Natural killer cell (primary cell): ENCODE measurements at regions not wholly inside any gene's neighbourhood (a gene's known extent, or its start where the extent isn't known, plus 50 kb on each side); places are given as distances from the start of the nearest gene placed in this dataset.
A peak's percentile ranks its signal among the peaks of the same experiment; 100 is the strongest.

Experiments used
- ATAC-seq, 3 donors: fragments of 150-1000 bp in 2 of 3; fragments of 200-7000 bp in 1 of 3; cut with Tn5 transposase; 1 replicate in 1 of 3; 2 replicates in 2 of 3; pipeline ENCODE4 v1.10.0; 2021; ENCODE audit warnings: mild to moderate bottlenecking in 2 of 3, moderate library complexity in 2 of 3
- DNase-seq, 2 donors: peaks; one replicate each; pipeline versions ENCODE4 v3.0.0 to v3.0.0-alpha.2; 2013 to 2021; ENCODE audit warnings: mixed read lengths in 1 of 2
- H3K27ac ChIP-seq: one replicate; pipeline ENCODE4 v1.5.1; 2013; ENCODE audit warnings: mild to moderate bottlenecking, low read length
- H3K27me3 ChIP-seq: one replicate; pipeline ENCODE4 v1.6.1; 2013; ENCODE audit warnings: low read length; ENCODE audit not compliant: control insufficient read depth, insufficient read depth
- H3K36me3 ChIP-seq: one replicate; pipeline ENCODE4 v1.6.1; 2013; ENCODE audit warnings: low read length; ENCODE audit not compliant: control insufficient read depth, insufficient read depth
- H3K4me1 ChIP-seq: one replicate; pipeline ENCODE4 v1.6.1; 2013; ENCODE audit warnings: low read length; ENCODE audit not compliant: control insufficient read depth, insufficient read depth
- H3K4me3 ChIP-seq: one replicate; pipeline ENCODE4 v1.5.1; 2013; ENCODE audit warnings: low read length
- H3K9me3 ChIP-seq: one replicate; pipeline ENCODE4 v1.6.1; 2013; ENCODE audit warnings: low read length; ENCODE audit not compliant: control insufficient read depth, insufficient read depth
- H3K27ac Mint-ChIP-seq, 2 donors: one replicate each; pipeline ENCODE4 v1.8.0; 2022; ENCODE audit warnings: mild to moderate bottlenecking in 2 of 2, mixed read lengths in 2 of 2, moderate library complexity in 1 of 2
- H3K27me3 Mint-ChIP-seq, 2 donors: one replicate each; pipeline ENCODE4 v1.8.0; 2022; ENCODE audit warnings: low read depth in 2 of 2, mixed read lengths in 2 of 2
- H3K36me3 Mint-ChIP-seq: one replicate; pipeline ENCODE4 v1.8.0; 2022; ENCODE audit warnings: mixed read lengths
- H3K4me1 Mint-ChIP-seq, 2 donors: one replicate each; pipeline ENCODE4 v1.8.0; 2022; ENCODE audit warnings: mixed read lengths in 2 of 2
- H3K4me3 Mint-ChIP-seq: one replicate; pipeline ENCODE4 v1.8.0; 2022; ENCODE audit warnings: mild to moderate bottlenecking, moderate library complexity, mixed read lengths
- H3K9me3 Mint-ChIP-seq, 2 donors: one replicate each; pipeline ENCODE4 v1.8.0; 2022; ENCODE audit warnings: mixed read lengths in 2 of 2
- WGBS: methylation state at CpG from one replicate; pipeline ENCODE4 v1.1.7; 2013; ENCODE audit warnings: missing lambda C conversion rate; ENCODE audit not compliant: insufficient coverage; 5-methylcytosine and 5-hydroxymethylcytosine counted together
- intact Hi-C: fragments of 100-400 bp; cut with micrococcal nuclease; formaldehyde crosslinking; loops from one replicate; pipeline ENCODE4 v1.14.2; 2022
- TF ChIP-seq, protein P1 (sequence below): fragments of 200-600 bp; IDR thresholded peaks from one replicate; pipeline ENCODE4 v1.8.0; 2022; ENCODE audit warnings: antibody characterized with exemption

DNA sequence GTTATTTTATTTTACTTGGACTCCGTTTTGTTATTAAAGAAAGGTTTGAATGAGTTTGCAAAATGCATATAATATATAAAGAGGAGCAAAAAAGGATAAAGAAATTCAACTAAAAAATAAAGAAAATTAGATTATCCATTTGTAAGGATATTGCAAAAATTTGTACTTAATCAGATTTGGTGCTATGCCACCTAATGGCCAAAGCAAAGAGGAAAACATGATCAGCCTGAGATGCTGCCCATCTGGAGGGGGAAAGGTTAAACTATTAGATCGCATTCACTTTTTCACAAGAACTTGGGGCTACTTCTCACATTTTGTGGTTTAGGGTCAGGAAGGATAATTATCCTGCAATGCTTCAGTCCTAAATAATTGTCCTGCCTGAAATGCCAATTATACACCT, 350.6 kb downstream of the MLLT3 start:
- TF ChIP-seq, protein P1, sequence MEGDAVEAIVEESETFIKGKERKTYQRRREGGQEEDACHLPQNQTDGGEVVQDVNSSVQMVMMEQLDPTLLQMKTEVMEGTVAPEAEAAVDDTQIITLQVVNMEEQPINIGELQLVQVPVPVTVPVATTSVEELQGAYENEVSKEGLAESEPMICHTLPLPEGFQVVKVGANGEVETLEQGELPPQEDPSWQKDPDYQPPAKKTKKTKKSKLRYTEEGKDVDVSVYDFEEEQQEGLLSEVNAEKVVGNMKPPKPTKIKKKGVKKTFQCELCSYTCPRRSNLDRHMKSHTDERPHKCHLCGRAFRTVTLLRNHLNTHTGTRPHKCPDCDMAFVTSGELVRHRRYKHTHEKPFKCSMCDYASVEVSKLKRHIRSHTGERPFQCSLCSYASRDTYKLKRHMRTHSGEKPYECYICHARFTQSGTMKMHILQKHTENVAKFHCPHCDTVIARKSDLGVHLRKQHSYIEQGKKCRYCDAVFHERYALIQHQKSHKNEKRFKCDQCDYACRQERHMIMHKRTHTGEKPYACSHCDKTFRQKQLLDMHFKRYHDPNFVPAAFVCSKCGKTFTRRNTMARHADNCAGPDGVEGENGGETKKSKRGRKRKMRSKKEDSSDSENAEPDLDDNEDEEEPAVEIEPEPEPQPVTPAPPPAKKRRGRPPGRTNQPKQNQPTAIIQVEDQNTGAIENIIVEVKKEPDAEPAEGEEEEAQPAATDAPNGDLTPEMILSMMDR = no peak
- H3K4me1 ChIP-seq = no peaks in the 10 kb centered on the region
- no peaks in the 10 kb centered on the region for H3K27me3 ChIP-seq
- Mint-ChIP-seq H3K36me3 (no peaks in the 10 kb centered on the region), H3K27ac (no peak overlapping the region), H3K4me3 (no peak overlapping the region), H3K9me3 (no peaks in the 10 kb centered on the region), H3K4me1 (no peaks in the 10 kb centered on the region), H3K27me3 (peaks cover 0 to 3% of the 10 kb centered on the region in 2 donors)
- no peak for DNase-seq
- no peak for ATAC-seq
- H3K27ac ChIP-seq = no peak overlapping the region
- no peak overlapping the region for H3K4me3 ChIP-seq
- H3K9me3 ChIP-seq = no peaks in the 10 kb centered on the region
- no peaks in the 10 kb centered on the region for H3K36me3 ChIP-seq
- WGBS = no CpG with 5 or more reads among the region's 2 CpGs
- intact Hi-C loops = no loop called here

DNA sequence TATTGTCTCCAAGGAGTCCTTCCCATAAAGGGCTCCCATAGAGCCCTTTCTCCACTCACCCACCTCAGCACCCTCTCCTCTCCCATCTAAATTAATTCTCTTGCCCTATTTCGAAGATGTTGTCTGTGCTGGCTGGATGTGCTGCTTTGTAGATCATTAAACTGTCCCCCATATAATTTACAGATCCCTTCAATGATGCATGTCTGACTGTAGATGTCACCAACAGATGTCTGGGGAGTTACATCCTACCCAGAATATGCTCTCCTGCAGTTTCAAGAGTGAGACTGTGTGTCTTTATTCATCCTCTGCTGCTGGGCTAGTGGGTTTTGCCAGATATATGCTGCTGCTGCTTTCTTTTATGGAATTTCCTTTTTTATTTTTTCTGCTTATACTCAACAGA, 351.2 kb downstream of the MLLT3 start:
- peak in 1 of 2 donors; percentile 17 for DNase-seq
- intact Hi-C loops = no loop called here
- Histone ChIP-seq H3K9me3 (no peaks in the 10 kb centered on the region), H3K27me3 (no peaks in the 10 kb centered on the region), H3K4me1 (no peaks in the 10 kb centered on the region), H3K36me3 (no peaks in the 10 kb centered on the region), H3K27ac (no peak overlapping the region), H3K4me3 (no peak overlapping the region)
- H3K4me1 Mint-ChIP-seq = no peaks in the 10 kb centered on the region
- H3K4me3 Mint-ChIP-seq = no peak overlapping the region
- ATAC-seq = no peak
- peaks cover 5% of the 10 kb centered on the region for H3K36me3 Mint-ChIP-seq
- H3K9me3 Mint-ChIP-seq = no peaks in the 10 kb centered on the region
- H3K27me3 Mint-ChIP-seq = peaks cover 0 to 3% of the 10 kb centered on the region in 2 donors
- TF ChIP-seq, protein P1 = no peak
- 70% methylated on average over 1 of the region's 1 CpG for WGBS
- H3K27ac Mint-ChIP-seq = no peak overlapping the region

DNA sequence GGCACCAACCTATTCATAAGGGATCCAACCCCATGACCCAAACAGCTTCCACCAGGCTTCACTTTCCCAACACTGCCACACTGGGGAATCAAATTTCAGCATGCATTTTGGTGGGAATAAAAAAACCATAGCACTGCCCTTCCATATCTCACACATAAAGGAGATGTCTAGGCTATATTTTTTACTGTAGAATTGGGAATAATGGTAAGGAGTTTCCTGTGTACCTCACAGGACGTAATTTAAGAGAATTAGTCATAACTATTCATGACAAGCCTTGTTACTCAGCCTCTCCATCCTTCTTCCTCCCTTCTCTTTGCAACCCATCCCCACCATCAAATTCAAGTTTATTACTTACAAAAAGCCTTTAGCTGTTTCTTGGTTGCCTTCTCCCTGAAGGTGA, 352.1 kb downstream of the MLLT3 start:
- Histone ChIP-seq H3K4me1 (no peaks in the 10 kb centered on the region), H3K27me3 (no peaks in the 10 kb centered on the region), H3K4me3 (no peak overlapping the region), H3K9me3 (no peaks in the 10 kb centered on the region), H3K27ac (no peak overlapping the region), H3K36me3 (no peaks in the 10 kb centered on the region)
- Mint-ChIP-seq H3K27ac (no peak overlapping the region), H3K4me1 (no peaks in the 10 kb centered on the region), H3K9me3 (no peaks in the 10 kb centered on the region), H3K27me3 (peaks cover 0 to 3% of the 10 kb centered on the region in 2 donors), H3K36me3 (peaks cover 8% of the 10 kb centered on the region), H3K4me3 (no peak overlapping the region)
- 64% methylated on average over 1 of the region's 1 CpG for WGBS
- intact Hi-C loops = no loop called here
- DNase-seq = no peak
- ATAC-seq = no peak
- TF ChIP-seq, protein P1 = no peak

DNA sequence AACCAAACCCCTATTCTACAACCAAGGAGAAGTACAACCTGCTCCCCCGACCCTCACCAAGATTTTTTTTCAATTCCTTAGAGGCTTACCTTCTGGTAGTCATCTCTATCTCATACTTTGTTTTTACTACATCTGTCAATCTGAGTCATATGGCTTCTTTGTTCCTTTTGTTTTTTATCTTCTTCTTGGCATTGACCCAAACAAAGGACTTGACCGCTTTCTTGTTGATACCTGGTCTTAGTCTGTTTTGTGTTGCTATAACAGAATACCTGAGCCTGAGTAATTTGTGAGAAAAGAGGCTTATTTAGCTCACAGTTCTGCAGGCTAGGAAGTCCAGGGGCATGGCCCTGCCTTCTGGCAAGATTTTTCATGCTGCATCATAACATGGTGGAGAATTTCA, 352.7 kb downstream of the MLLT3 start:
- H3K4me1 Mint-ChIP-seq = no peaks in the 10 kb centered on the region
- no peak for DNase-seq
- H3K4me3 Mint-ChIP-seq = no peak overlapping the region
- no peaks in the 10 kb centered on the region for H3K36me3 ChIP-seq
- no peak overlapping the region for H3K27ac ChIP-seq
- ATAC-seq = no peak
- H3K36me3 Mint-ChIP-seq = peaks cover 8% of the 10 kb centered on the region
- no peaks in the 10 kb centered on the region for H3K9me3 Mint-ChIP-seq
- H3K27ac Mint-ChIP-seq = no peak overlapping the region
- WGBS = 98% methylated on average over 2 of the region's 2 CpGs
- no peak overlapping the region for H3K4me3 ChIP-seq
- intact Hi-C loops = no loop called here
- H3K9me3 ChIP-seq = no peaks in the 10 kb centered on the region
- H3K4me1 ChIP-seq = no peaks in the 10 kb centered on the region
- H3K27me3 Mint-ChIP-seq = peaks cover 0 to 3% of the 10 kb centered on the region in 2 donors
- TF ChIP-seq, protein P1 = no peak
- H3K27me3 ChIP-seq = no peaks in the 10 kb centered on the region
